WTC11 (cell line): ENCODE measurements at regions not wholly inside any gene's neighbourhood (a gene's known extent, or its start where the extent isn't known, plus 50 kb on each side); places are given as distances from the start of the nearest gene placed in this dataset.

Experiments
- ATAC-seq: fragments of 200-7000 bp; cut with Tn5 transposase; 2 replicates; pipeline ENCODE4 v1.10.0; 2021; ENCODE audit warnings: mild to moderate bottlenecking, moderate library complexity
- CTCF ChIA-PET: fragments of 300-600 bp; sonication (Branson Sonifier 250); formaldehyde crosslinking; loops from one replicate; lab custom pipeline; 2021; ENCODE audit warnings: antibody characterized with exemption; lab: Charles Lee
- POLR2A ChIA-PET: fragments of 350-600 bp; sonication (Branson Sonifier 250); formaldehyde crosslinking; loops from one replicate; lab custom pipeline; 2021; ENCODE audit warnings: antibody characterized with exemption; lab: Charles Lee
- DNase-seq: peaks from one replicate; pipeline ENCODE4 v3.0.0; 2021; ENCODE audit warnings: low spot score
- H3K27ac Mint-ChIP-seq: 2 replicates; pipeline ENCODE4 v1.8.0; 2021; ENCODE audit warnings: mixed read lengths
- H3K27me3 Mint-ChIP-seq: 2 replicates; pipeline ENCODE4 v1.8.0; 2021; ENCODE audit warnings: low read depth, mild to moderate bottlenecking, moderate library complexity, mixed read lengths
- H3K36me3 Mint-ChIP-seq: 2 replicates; pipeline ENCODE4 v1.8.0; 2021; ENCODE audit warnings: mixed read lengths
- H3K4me1 Mint-ChIP-seq: 2 replicates; pipeline ENCODE4 v1.8.0; 2022; ENCODE audit warnings: mixed read lengths
- H3K4me3 Mint-ChIP-seq: 2 replicates; pipeline ENCODE4 v1.8.0; 2021; ENCODE audit warnings: mild to moderate bottlenecking, moderate library complexity, mixed read lengths
- H3K9me3 Mint-ChIP-seq: 2 replicates; pipeline ENCODE4 v1.8.0; 2021; ENCODE audit warnings: mixed read lengths
- ATF6 ChIP-seq: sonication (generic); formaldehyde crosslinking; IDR thresholded peaks from 2 replicates; pipeline ENCODE4 v1.8.1; 2023; ENCODE audit warnings: mild to moderate bottlenecking, missing genetic modification reagents
- E2F5 ChIP-seq: sonication (generic); formaldehyde crosslinking; IDR thresholded peaks from 2 replicates; pipeline ENCODE4 v1.8.1; 2022; ENCODE audit warnings: mild to moderate bottlenecking, moderate library complexity, missing genetic modification reagents
- FOXJ3 ChIP-seq: sonication (generic); formaldehyde crosslinking; IDR thresholded peaks from 2 replicates; pipeline ENCODE4 v1.9.0; 2021; ENCODE audit warnings: missing genetic modification reagents, mild to moderate bottlenecking, borderline replicate concordance
- FOXK1 ChIP-seq: sonication (generic); formaldehyde crosslinking; IDR thresholded peaks from 2 replicates; pipeline ENCODE4 v1.8.0; 2022; ENCODE audit warnings: mild to moderate bottlenecking, moderate library complexity, missing genetic modification reagents
- KAT7 ChIP-seq: sonication (generic); formaldehyde crosslinking; IDR thresholded peaks from 2 replicates; pipeline ENCODE4 v1.8.1; 2023; ENCODE audit warnings: missing genetic modification reagents, mild to moderate bottlenecking, borderline replicate concordance
- NR3C1 ChIP-seq: sonication (generic); formaldehyde crosslinking; conservative IDR thresholded peaks from 2 replicates; pipeline ENCODE4 v1.8.1; 2023; ENCODE audit warnings: low read depth, mild to moderate bottlenecking, missing genetic modification reagents
- PRRX2 ChIP-seq: fragments of 250-450 bp; sonication (Bioruptor Pico); IDR thresholded peaks from 2 replicates; pipeline ENCODE4 v1.8.0; 2021; ENCODE audit warnings: mild to moderate bottlenecking
- SMAD3 ChIP-seq: sonication (generic); formaldehyde crosslinking; IDR thresholded peaks from 2 replicates; pipeline ENCODE4 v1.8.0; 2022; ENCODE audit warnings: missing genetic modification reagents, mild to moderate bottlenecking, borderline replicate concordance
- SP1 ChIP-seq: sonication (generic); formaldehyde crosslinking; conservative IDR thresholded peaks from 2 replicates; pipeline ENCODE4 v1.8.1; 2022; ENCODE audit warnings: missing genetic modification reagents
- STAT6 ChIP-seq: sonication (generic); formaldehyde crosslinking; conservative IDR thresholded peaks from 2 replicates; pipeline ENCODE4 v1.8.1; 2023; ENCODE audit warnings: mild to moderate bottlenecking, low read depth, missing genetic modification reagents, moderate library complexity
- TEAD4 ChIP-seq: sonication (generic); formaldehyde crosslinking; IDR thresholded peaks from 2 replicates; pipeline ENCODE4 v1.8.0; 2022; ENCODE audit warnings: mild to moderate bottlenecking, missing genetic modification reagents
- TP53 ChIP-seq: sonication (generic); formaldehyde crosslinking; IDR thresholded peaks from 2 replicates; pipeline ENCODE4 v1.8.1; 2023; ENCODE audit warnings: mild to moderate bottlenecking, missing genetic modification reagents
- ZMAT4 ChIP-seq: fragments of 250-450 bp; sonication (Bioruptor Pico); IDR thresholded peaks from 2 replicates; pipeline ENCODE4 v1.9.0; 2021; ENCODE audit warnings: mild to moderate bottlenecking
- ZNF281 ChIP-seq: sonication (generic); formaldehyde crosslinking; IDR thresholded peaks from 2 replicates; pipeline ENCODE4 v1.8.0; 2023; ENCODE audit warnings: mild to moderate bottlenecking, missing genetic modification reagents
- ZNF396 ChIP-seq: fragments of 250-450 bp; sonication (Bioruptor Pico); IDR thresholded peaks from 2 replicates; pipeline ENCODE4 v1.8.0; 2021; ENCODE audit warnings: mild to moderate bottlenecking, moderate library complexity, borderline replicate concordance
- ZNF532 ChIP-seq: fragments of 250-450 bp; sonication (Bioruptor Pico); IDR thresholded peaks from 2 replicates; pipeline ENCODE4 v1.9.0; 2021; ENCODE audit warnings: mild to moderate bottlenecking, borderline replicate concordance

- TF ChIP-seq ZMAT4 (no peak), ZNF532 (CRISPR knock-in tag) (no peak), TEAD4 (CRISPR knock-in tag) (no peak), PRRX2 (no peak), ZNF281 (CRISPR knock-in tag) (no peak), TP53 (CRISPR knock-in tag) (no peak), FOXJ3 (CRISPR knock-in tag) (no peak), SP1 (no peak), KAT7 (CRISPR knock-in tag) (no peak), NR3C1 (CRISPR knock-in tag) (no peak)
Measured at GRCh38 chr6:92504509-92504908, 914.9 kb downstream of the EPHA7 start (continued).

- POLR2A ChIA-PET, result no interaction called here
- no peaks in the 10 kb centered on the region for H3K27me3 Mint-ChIP-seq
- ATAC-seq (no peak), DNase-seq (no peak)
- peaks cover 5% of the 10 kb centered on the region for H3K4me1 Mint-ChIP-seq
- H3K9me3 Mint-ChIP-seq, result no peaks in the 10 kb centered on the region
- H3K36me3 Mint-ChIP-seq, result no peaks in the 10 kb centered on the region
- CTCF ChIA-PET, result no interaction called here
- H3K4me3 Mint-ChIP-seq, result no peak overlapping the region
- no peak overlapping the region for H3K27ac Mint-ChIP-seq
- no peak for TF ChIP-seq SMAD3
- no peak for TF ChIP-seq PRRX2
- no peak for TF ChIP-seq ZMAT4
- no peak for TF ChIP-seq E2F5 (CRISPR knock-in tag)
- no peak for TF ChIP-seq FOXK1 (CRISPR knock-in tag)
- TF ChIP-seq ZNF532 (CRISPR knock-in tag), result no peak
- no peak for TF ChIP-seq ATF6 (CRISPR knock-in tag)
- no peak for TF ChIP-seq STAT6 (CRISPR knock-in tag)
- no peak for TF ChIP-seq ZNF396 (CRISPR knock-in tag)
Measured at GRCh38 chr6:92497281-92497680, 922.1 kb downstream of the EPHA7 start.
